ENCODE measurements at regions not wholly inside any gene's neighbourhood (a gene's known extent, or its start where the extent isn't known, plus 50 kb on each side); places are given as distances from the start of the nearest gene placed in this dataset.

DNA sequence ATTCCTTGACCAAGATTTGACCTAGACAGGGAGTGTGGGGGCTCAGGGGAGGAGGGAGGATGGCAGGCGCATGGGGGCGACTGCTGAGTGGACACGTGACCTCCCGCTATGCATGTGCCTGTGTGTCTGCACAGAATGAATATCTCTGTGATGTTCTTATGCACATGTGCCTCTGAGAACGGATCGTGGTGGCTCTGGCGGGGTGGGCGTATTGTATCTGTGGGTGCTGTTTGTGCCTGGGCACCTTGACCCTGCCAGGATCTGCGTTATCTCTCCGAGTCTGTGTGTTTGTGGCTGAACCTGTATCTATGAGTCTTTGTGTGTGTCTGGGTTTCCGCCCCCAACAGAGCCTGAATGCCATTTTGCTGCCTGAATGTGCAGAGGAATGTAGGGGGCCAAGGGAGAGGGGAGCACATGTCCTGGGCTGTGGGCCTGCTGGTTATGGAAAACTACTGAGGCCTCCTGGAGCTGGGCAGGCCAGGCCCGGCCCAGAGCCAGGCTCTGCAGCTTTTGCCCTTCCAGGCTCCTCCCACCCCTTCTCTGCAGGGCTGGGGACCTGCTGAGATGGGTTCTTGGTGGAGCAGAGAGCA is 102.5 kb downstream of the EBNA1BP2 start (continued):
- TF ChIP-seq, protein P1, sequence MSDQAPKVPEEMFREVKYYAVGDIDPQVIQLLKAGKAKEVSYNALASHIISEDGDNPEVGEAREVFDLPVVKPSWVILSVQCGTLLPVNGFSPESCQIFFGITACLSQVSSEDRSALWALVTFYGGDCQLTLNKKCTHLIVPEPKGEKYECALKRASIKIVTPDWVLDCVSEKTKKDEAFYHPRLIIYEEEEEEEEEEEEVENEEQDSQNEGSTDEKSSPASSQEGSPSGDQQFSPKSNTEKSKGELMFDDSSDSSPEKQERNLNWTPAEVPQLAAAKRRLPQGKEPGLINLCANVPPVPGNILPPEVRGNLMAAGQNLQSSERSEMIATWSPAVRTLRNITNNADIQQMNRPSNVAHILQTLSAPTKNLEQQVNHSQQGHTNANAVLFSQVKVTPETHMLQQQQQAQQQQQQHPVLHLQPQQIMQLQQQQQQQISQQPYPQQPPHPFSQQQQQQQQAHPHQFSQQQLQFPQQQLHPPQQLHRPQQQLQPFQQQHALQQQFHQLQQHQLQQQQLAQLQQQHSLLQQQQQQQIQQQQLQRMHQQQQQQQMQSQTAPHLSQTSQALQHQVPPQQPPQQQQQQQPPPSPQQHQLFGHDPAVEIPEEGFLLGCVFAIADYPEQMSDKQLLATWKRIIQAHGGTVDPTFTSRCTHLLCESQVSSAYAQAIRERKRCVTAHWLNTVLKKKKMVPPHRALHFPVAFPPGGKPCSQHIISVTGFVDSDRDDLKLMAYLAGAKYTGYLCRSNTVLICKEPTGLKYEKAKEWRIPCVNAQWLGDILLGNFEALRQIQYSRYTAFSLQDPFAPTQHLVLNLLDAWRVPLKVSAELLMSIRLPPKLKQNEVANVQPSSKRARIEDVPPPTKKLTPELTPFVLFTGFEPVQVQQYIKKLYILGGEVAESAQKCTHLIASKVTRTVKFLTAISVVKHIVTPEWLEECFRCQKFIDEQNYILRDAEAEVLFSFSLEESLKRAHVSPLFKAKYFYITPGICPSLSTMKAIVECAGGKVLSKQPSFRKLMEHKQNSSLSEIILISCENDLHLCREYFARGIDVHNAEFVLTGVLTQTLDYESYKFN (CRISPR knock-in tag; conservative IDR thresholded peaks at IDR 0.05), result peak; percentile 39; the same call in 1 of the 2 replicates
- TF ChIP-seq ZNF629 (CRISPR knock-in tag; conservative IDR thresholded peaks at IDR 0.05) (peak; percentile 11; the same call in 1 of the 2 replicates), ZNF605 (CRISPR knock-in tag; IDR thresholded peaks at IDR 0.05) (no peak), SIX4 (CRISPR knock-in tag; IDR thresholded peaks at IDR 0.05) (no peak), SAP130 (CRISPR knock-in tag; IDR thresholded peaks at IDR 0.05; ENCODE audit: low read depth) (peak; percentile 43; the same call in 1 of the 2 replicates), DMAP1 (CRISPR knock-in tag; IDR thresholded peaks at IDR 0.05) (peak; percentile 44; the same call in 1 of the 2 replicates), NFIC (IDR thresholded peaks at IDR 0.05; ENCODE audit: low read length) (no peak), NKX3-1 (CRISPR knock-in tag; IDR thresholded peaks at IDR 0.05) (no peak), RORA (CRISPR knock-in tag; IDR thresholded peaks at IDR 0.05) (no peak), ZNF543 (CRISPR knock-in tag; IDR thresholded peaks at IDR 0.05) (no peak), HDAC1 (CRISPR knock-in tag; IDR thresholded peaks at IDR 0.05) (no peak), ZFX (CRISPR knock-in tag; IDR thresholded peaks at IDR 0.05; ENCODE audit: low read depth) (peak; percentile 71), GATAD2A (CRISPR knock-in tag; IDR thresholded peaks at IDR 0.05) (0 out of 2 replicates have a peak, but pooled peaks have one; percentile 34), NR2F6 (IDR thresholded peaks at IDR 0.05) (0 out of 2 replicates have a peak, but pooled peaks have one; percentile 11), NR2F6 (CRISPR knock-in tag; IDR thresholded peaks at IDR 0.05) (0 out of 2 replicates have a peak, but pooled peaks have one; percentile 15), SOX6 (IDR thresholded peaks at IDR 0.05) (no peak), SOX6 (CRISPR knock-in tag; IDR thresholded peaks at IDR 0.05) (0 out of 2 replicates have a peak, but pooled peaks have one; percentile 19), ZNF775 (CRISPR knock-in tag; IDR thresholded peaks at IDR 0.05; ENCODE audit: borderline replicate concordance) (no peak), ZNF652 (CRISPR knock-in tag; IDR thresholded peaks at IDR 0.05; ENCODE audit: borderline replicate concordance, low read depth) (no peak), RXRB (CRISPR knock-in tag; IDR thresholded peaks at IDR 0.05; ENCODE audit: borderline replicate concordance) (no peak), SIX1 (CRISPR knock-in tag; IDR thresholded peaks at IDR 0.05; ENCODE audit: borderline replicate concordance) (no peak)
- TF ChIP-seq, protein P2, sequence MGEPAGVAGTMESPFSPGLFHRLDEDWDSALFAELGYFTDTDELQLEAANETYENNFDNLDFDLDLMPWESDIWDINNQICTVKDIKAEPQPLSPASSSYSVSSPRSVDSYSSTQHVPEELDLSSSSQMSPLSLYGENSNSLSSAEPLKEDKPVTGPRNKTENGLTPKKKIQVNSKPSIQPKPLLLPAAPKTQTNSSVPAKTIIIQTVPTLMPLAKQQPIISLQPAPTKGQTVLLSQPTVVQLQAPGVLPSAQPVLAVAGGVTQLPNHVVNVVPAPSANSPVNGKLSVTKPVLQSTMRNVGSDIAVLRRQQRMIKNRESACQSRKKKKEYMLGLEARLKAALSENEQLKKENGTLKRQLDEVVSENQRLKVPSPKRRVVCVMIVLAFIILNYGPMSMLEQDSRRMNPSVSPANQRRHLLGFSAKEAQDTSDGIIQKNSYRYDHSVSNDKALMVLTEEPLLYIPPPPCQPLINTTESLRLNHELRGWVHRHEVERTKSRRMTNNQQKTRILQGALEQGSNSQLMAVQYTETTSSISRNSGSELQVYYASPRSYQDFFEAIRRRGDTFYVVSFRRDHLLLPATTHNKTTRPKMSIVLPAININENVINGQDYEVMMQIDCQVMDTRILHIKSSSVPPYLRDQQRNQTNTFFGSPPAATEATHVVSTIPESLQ (CRISPR knock-in tag; conservative IDR thresholded peaks at IDR 0.05), result no peak
- TF ChIP-seq, protein P3, sequence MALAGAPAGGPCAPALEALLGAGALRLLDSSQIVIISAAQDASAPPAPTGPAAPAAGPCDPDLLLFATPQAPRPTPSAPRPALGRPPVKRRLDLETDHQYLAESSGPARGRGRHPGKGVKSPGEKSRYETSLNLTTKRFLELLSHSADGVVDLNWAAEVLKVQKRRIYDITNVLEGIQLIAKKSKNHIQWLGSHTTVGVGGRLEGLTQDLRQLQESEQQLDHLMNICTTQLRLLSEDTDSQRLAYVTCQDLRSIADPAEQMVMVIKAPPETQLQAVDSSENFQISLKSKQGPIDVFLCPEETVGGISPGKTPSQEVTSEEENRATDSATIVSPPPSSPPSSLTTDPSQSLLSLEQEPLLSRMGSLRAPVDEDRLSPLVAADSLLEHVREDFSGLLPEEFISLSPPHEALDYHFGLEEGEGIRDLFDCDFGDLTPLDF (CRISPR knock-in tag; IDR thresholded peaks at IDR 0.05), result no peak
- TF ChIP-seq, protein P4, sequence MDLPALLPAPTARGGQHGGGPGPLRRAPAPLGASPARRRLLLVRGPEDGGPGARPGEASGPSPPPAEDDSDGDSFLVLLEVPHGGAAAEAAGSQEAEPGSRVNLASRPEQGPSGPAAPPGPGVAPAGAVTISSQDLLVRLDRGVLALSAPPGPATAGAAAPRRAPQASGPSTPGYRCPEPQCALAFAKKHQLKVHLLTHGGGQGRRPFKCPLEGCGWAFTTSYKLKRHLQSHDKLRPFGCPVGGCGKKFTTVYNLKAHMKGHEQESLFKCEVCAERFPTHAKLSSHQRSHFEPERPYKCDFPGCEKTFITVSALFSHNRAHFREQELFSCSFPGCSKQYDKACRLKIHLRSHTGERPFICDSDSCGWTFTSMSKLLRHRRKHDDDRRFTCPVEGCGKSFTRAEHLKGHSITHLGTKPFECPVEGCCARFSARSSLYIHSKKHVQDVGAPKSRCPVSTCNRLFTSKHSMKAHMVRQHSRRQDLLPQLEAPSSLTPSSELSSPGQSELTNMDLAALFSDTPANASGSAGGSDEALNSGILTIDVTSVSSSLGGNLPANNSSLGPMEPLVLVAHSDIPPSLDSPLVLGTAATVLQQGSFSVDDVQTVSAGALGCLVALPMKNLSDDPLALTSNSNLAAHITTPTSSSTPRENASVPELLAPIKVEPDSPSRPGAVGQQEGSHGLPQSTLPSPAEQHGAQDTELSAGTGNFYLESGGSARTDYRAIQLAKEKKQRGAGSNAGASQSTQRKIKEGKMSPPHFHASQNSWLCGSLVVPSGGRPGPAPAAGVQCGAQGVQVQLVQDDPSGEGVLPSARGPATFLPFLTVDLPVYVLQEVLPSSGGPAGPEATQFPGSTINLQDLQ (CRISPR knock-in tag; IDR thresholded peaks at IDR 0.05), result no peak

Measured in HepG2 (cell line).